NB4 (cell line): ENCODE measurements at regions not wholly inside any gene's neighbourhood (a gene's known extent, or its start where the extent isn't known, plus 50 kb on each side); places are given as distances from the start of the nearest gene placed in this dataset.

Source experiments
- CTCF ChIP-seq: IDR thresholded peaks from one replicate; pipeline ENCODE4 v1.5.1; 2012; ENCODE audit warnings: low read depth, low read length
- POLR2A ChIP-seq: IDR thresholded peaks from 2 replicates; pipeline ENCODE4 v1.6.1; 2011; ENCODE audit warnings: mild to moderate bottlenecking; ENCODE audit not compliant: insufficient read length; ENCODE audit errors: extremely low read depth
- TF ChIP-seq, protein P1 (sequence below): IDR thresholded peaks from 2 replicates; pipeline ENCODE4 v1.6.1; 2011; ENCODE audit warnings: low read depth, low read length

DNA sequence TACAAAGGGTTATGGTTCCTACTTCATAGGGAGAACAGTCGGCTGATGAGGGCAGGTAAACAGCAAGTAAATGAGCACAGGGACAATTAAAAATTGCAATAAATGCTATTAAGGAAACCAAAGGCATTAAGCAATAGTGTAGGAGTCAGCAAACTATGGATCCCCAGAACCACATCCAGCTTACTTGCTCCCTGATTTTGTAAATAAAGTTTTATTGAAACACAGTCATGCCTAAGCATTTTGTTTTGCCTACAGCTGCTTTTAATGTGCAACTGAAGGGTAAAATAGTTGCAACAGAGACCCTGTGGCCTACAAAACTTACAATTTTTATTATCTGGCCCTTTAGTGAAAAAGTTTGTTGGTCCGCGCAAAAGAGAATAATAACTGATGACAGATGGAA, 351.2 kb upstream of the NR2F2 start:
- TF ChIP-seq CTCF: no peak
- TF ChIP-seq POLR2A: no peak
- TF ChIP-seq, protein P1, sequence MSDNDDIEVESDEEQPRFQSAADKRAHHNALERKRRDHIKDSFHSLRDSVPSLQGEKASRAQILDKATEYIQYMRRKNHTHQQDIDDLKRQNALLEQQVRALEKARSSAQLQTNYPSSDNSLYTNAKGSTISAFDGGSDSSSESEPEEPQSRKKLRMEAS: no peak
